ENCODE measurements at regions not wholly inside any gene's neighbourhood (a gene's known extent, or its start where the extent isn't known, plus 50 kb on each side); places are given as distances from the start of the nearest gene placed in this dataset.

DNA sequence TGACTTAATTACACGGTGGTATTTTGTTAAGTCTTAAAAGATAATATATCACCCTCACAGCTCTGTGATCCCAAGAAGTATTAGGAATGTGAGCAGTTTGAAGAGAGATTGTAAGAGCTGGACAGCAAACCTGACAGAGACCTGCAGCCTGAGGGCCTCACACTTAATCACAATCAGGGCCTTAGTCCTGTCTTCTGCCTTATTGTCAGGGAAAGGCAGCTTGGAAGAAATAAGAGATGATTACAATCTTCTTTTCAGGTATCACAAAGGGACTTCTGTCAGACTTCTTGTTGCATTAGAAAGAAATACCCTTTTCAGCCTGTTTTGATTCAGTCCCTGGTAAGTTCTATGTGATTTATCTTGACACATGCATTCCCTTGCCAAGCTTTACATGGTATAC is 1433.8 kb upstream of the SLC39A10 start:
- TF ChIP-seq EZH2phosphoT487 (IDR thresholded peaks at IDR 0.05; ENCODE audit: borderline replicate concordance, low read depth) (no peak), TAF1 (IDR thresholded peaks at IDR 0.05; ENCODE audit: borderline replicate concordance, low read depth, low read length) (no peak), GABPA (IDR thresholded peaks at IDR 0.05; ENCODE audit: low read depth) (no peak), RAD21 (IDR thresholded peaks at IDR 0.05; ENCODE audit: low read length) (no peak), RFX5 (IDR thresholded peaks at IDR 0.05; ENCODE audit: low read length) (no peak), TCF12 (IDR thresholded peaks at IDR 0.05) (no peak), YY1 (IDR thresholded peaks at IDR 0.05; ENCODE audit: low read depth) (no peak), RXRA (IDR thresholded peaks at IDR 0.05; ENCODE audit: borderline replicate concordance, low read depth) (no peak), TEAD4 (IDR thresholded peaks at IDR 0.05; ENCODE audit: borderline replicate concordance, insufficient read depth) (no peak)
- TF ChIP-seq, protein P1, sequence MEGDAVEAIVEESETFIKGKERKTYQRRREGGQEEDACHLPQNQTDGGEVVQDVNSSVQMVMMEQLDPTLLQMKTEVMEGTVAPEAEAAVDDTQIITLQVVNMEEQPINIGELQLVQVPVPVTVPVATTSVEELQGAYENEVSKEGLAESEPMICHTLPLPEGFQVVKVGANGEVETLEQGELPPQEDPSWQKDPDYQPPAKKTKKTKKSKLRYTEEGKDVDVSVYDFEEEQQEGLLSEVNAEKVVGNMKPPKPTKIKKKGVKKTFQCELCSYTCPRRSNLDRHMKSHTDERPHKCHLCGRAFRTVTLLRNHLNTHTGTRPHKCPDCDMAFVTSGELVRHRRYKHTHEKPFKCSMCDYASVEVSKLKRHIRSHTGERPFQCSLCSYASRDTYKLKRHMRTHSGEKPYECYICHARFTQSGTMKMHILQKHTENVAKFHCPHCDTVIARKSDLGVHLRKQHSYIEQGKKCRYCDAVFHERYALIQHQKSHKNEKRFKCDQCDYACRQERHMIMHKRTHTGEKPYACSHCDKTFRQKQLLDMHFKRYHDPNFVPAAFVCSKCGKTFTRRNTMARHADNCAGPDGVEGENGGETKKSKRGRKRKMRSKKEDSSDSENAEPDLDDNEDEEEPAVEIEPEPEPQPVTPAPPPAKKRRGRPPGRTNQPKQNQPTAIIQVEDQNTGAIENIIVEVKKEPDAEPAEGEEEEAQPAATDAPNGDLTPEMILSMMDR (IDR thresholded peaks at IDR 0.05): no peak
- TF ChIP-seq, protein P2, sequence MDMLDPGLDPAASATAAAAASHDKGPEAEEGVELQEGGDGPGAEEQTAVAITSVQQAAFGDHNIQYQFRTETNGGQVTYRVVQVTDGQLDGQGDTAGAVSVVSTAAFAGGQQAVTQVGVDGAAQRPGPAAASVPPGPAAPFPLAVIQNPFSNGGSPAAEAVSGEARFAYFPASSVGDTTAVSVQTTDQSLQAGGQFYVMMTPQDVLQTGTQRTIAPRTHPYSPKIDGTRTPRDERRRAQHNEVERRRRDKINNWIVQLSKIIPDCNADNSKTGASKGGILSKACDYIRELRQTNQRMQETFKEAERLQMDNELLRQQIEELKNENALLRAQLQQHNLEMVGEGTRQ (IDR thresholded peaks at IDR 0.05; ENCODE audit: borderline replicate concordance, low read depth, low read length): no peak
- TF ChIP-seq, protein P3, sequence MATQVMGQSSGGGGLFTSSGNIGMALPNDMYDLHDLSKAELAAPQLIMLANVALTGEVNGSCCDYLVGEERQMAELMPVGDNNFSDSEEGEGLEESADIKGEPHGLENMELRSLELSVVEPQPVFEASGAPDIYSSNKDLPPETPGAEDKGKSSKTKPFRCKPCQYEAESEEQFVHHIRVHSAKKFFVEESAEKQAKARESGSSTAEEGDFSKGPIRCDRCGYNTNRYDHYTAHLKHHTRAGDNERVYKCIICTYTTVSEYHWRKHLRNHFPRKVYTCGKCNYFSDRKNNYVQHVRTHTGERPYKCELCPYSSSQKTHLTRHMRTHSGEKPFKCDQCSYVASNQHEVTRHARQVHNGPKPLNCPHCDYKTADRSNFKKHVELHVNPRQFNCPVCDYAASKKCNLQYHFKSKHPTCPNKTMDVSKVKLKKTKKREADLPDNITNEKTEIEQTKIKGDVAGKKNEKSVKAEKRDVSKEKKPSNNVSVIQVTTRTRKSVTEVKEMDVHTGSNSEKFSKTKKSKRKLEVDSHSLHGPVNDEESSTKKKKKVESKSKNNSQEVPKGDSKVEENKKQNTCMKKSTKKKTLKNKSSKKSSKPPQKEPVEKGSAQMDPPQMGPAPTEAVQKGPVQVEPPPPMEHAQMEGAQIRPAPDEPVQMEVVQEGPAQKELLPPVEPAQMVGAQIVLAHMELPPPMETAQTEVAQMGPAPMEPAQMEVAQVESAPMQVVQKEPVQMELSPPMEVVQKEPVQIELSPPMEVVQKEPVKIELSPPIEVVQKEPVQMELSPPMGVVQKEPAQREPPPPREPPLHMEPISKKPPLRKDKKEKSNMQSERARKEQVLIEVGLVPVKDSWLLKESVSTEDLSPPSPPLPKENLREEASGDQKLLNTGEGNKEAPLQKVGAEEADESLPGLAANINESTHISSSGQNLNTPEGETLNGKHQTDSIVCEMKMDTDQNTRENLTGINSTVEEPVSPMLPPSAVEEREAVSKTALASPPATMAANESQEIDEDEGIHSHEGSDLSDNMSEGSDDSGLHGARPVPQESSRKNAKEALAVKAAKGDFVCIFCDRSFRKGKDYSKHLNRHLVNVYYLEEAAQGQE (IDR thresholded peaks at IDR 0.05; ENCODE audit: low read depth, low read length): no peak
